ENCODE measurements at regions not wholly inside any gene's neighbourhood (a gene's known extent, or its start where the extent isn't known, plus 50 kb on each side); places are given as distances from the start of the nearest gene placed in this dataset.

- TF ChIP-seq CTCF (IDR thresholded peaks at IDR 0.05; ENCODE audit: low read length) (no peak), EZH2 (IDR thresholded peaks at IDR 0.05; ENCODE audit: borderline replicate concordance, low read length) (no peak)
Measured at GRCh38 chr5:51162245-51162644, 221.0 kb upstream of the ISL1 start.
